ENCODE measurements at regions not wholly inside any gene's neighbourhood (a gene's known extent, or its start where the extent isn't known, plus 50 kb on each side); places are given as distances from the start of the nearest gene placed in this dataset.
"Not testable (repeated sequence)": the region's sequence is repeated elsewhere in the genome, so short reads cannot be mapped to it uniquely, and the experiment has no call there.

GRCh38 chr11:45372414-45372813 is 86.3 kb upstream of the SYT13 start:
- not testable (repeated sequence) for H3K36me3 ChIP-seq (ENCODE audit: control insufficient read depth, insufficient read depth, low read length); H3K4me1 ChIP-seq (ENCODE audit: control insufficient read depth, insufficient read depth, low read length, poor library complexity, severe bottlenecking); H3K27ac ChIP-seq (ENCODE audit: low read depth, low read length, severe bottlenecking); H3K9me3 ChIP-seq (ENCODE audit: control insufficient read depth, low read length); H3K4me3 ChIP-seq (ENCODE audit: extremely low read depth, insufficient read depth, low read length, poor library complexity, severe bottlenecking)
- 82 to 91% methylated on average over 13 to 16 of the region's 16 CpGs for WGBS, 2 experiments (ENCODE audit: insufficient coverage in 2 of 2)

DNA sequence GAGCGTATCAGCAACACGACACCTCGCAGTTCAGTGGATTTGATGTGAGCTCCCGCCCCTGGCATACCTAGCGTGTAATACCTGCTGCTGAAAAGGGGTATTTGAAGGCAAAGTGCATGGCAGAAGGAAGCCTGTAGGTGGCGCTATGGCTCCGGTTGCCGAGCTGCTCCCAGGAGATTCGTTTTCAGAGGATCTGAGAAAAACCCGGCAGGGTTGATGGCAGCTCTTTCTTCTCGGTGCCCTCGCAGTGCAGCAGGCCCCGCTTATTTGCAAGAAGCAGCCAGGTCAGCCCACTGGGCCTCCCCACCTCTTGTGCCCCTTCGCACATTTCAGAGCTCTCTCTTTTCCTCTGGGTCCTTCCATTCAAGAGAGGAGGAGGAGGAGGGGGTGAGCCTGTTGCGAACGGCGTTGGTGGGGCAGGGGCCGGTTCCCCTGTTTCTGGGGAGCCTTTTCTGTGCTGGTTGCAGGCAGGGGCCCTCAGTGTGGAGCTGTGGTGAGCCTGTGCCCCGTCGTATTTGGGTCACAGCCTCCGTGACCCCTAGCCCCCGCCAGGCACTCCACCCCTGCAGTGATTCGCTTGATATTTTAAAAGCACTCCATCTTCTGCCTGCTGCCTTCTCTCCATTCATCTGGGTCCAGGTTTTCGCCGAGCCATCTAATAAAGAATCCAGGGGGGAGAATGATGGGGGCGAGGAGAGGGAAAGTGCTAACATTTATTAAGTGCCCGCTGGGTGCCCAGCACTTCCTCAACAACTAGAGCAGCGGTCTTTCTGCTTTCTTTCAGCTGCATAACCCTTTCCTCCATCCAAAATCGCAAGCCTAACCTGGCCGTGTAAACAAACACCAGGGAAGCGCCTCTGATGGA is 85.3 kb upstream of the SYT13 start:
- Histone ChIP-seq H3K9me3 (ENCODE audit: control insufficient read depth, low read length) (no peaks in the 10 kb centered on the region), H3K4me3 (ENCODE audit: extremely low read depth, insufficient read depth, low read length, poor library complexity, severe bottlenecking) (no peak overlapping the region), H3K27ac (ENCODE audit: low read depth, low read length, severe bottlenecking) (no peak overlapping the region), H3K36me3 (ENCODE audit: control insufficient read depth, insufficient read depth, low read length) (no peaks in the 10 kb centered on the region), H3K4me1 (ENCODE audit: control insufficient read depth, insufficient read depth, low read length, poor library complexity, severe bottlenecking) (no peaks in the 10 kb centered on the region)
- 19 to 20% methylated on average over 15 to 16 of the region's 31 CpGs for WGBS, 2 experiments (ENCODE audit: insufficient coverage in 2 of 2)

DNA sequence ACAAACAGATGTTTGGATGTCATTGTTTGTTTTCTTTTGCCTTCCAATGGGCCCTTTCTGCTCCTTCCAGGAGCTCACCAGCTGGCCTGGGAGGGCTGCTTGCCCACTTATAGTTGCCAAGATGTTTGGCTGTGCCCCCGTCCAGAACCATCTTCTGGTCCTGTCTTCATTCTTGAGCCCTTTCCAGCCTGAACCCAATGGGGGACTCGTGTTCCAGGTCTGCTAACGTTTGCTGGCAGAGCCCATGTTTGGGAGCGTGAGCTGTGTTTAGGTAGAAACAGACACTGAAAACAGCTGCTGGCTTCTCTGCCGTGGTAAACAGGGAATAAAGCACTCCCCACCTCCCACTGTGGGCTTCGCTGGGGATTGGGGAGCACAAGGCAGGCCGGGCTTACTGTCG is 83.2 kb upstream of the SYT13 start:
- no peaks in the 10 kb centered on the region for H3K4me1 ChIP-seq (ENCODE audit: control insufficient read depth, insufficient read depth, low read length, poor library complexity, severe bottlenecking)
- WGBS, 2 experiments (ENCODE audit: insufficient coverage in 2 of 2), result 45 to 74% methylated on average over 4 to 5 of the region's 8 CpGs

DNA sequence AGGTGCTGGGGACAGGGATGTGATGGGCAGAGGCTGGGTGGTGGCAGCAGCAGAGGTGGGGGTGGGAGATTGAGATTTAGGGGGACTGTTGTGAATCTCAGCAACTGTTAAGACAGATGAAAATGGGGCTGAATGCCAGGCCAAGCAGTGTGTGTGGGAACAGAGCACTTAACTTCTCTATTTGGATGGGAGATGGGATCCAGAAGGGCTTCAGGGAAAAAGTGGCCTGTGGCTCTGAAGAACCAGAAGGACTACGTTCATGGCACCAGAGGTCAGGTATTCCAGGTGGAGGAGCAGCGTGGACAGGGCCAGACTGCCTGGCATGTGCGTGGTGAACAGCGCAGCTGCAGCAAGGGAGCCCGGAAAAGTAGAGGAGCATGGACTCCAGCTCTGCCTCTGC is 82.6 kb upstream of the SYT13 start:
- WGBS, 2 experiments (ENCODE audit: insufficient coverage in 2 of 2), result 85% methylated on average over 2 to 5 of the region's 5 CpGs
- Histone ChIP-seq H3K27ac (ENCODE audit: low read depth, low read length, severe bottlenecking) (no peak overlapping the region), H3K9me3 (ENCODE audit: control insufficient read depth, low read length) (no peaks in the 10 kb centered on the region), H3K36me3 (ENCODE audit: control insufficient read depth, insufficient read depth, low read length) (no peaks in the 10 kb centered on the region), H3K4me3 (ENCODE audit: extremely low read depth, insufficient read depth, low read length, poor library complexity, severe bottlenecking) (no peak overlapping the region), H3K4me1 (ENCODE audit: control insufficient read depth, insufficient read depth, low read length, poor library complexity, severe bottlenecking) (no peaks in the 10 kb centered on the region)

More for the DNA sequence above, 83.2 kb upstream of the SYT13 start:
- Histone ChIP-seq H3K36me3 (ENCODE audit: control insufficient read depth, insufficient read depth, low read length) (no peaks in the 10 kb centered on the region), H3K9me3 (ENCODE audit: control insufficient read depth, low read length) (no peaks in the 10 kb centered on the region), H3K4me3 (ENCODE audit: extremely low read depth, insufficient read depth, low read length, poor library complexity, severe bottlenecking) (no peak overlapping the region), H3K27ac (ENCODE audit: low read depth, low read length, severe bottlenecking) (no peak overlapping the region)

DNA sequence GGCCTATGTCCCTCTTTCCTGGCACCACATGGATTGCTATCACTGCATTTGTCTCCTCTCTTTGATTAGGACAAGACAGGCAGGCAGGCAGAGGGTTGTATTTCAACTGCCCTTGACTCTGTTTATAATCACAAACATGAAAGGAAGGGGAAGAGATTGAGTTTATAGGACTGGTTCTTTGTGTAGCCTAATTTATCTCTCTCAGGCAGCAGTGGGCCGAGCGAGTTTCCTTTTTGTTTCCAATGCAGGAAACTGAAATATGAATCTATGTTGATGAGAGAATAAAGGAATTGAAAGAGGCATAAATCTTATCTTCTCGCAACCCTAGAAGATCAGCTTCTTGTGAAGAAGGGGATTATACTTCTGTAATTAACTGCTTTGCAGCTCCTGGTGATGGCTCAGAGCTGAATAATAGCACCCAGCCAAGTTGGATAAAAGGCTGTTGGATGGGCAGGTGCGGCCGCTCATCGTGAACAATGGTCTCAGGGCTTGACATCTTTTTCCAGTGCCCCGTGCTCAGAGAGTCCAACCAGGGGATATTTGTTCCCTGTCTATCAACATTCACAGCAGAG is 80.6 kb upstream of the SYT13 start:
- no peaks in the 10 kb centered on the region for H3K9me3 ChIP-seq (ENCODE audit: control insufficient read depth, low read length)
- H3K27ac ChIP-seq (ENCODE audit: low read depth, low read length, severe bottlenecking), result no peak overlapping the region
- H3K4me3 ChIP-seq (ENCODE audit: extremely low read depth, insufficient read depth, low read length, poor library complexity, severe bottlenecking), result no peak overlapping the region
- 84 to 91% methylated on average over 5 to 7 of the region's 7 CpGs for whole genome bisulfite sequencing, 2 experiments (ENCODE audit: insufficient coverage in 2 of 2)
- no peaks in the 10 kb centered on the region for H3K4me1 ChIP-seq (ENCODE audit: control insufficient read depth, insufficient read depth, low read length, poor library complexity, severe bottlenecking)
- H3K36me3 ChIP-seq (ENCODE audit: control insufficient read depth, insufficient read depth, low read length), result no peaks in the 10 kb centered on the region

DNA sequence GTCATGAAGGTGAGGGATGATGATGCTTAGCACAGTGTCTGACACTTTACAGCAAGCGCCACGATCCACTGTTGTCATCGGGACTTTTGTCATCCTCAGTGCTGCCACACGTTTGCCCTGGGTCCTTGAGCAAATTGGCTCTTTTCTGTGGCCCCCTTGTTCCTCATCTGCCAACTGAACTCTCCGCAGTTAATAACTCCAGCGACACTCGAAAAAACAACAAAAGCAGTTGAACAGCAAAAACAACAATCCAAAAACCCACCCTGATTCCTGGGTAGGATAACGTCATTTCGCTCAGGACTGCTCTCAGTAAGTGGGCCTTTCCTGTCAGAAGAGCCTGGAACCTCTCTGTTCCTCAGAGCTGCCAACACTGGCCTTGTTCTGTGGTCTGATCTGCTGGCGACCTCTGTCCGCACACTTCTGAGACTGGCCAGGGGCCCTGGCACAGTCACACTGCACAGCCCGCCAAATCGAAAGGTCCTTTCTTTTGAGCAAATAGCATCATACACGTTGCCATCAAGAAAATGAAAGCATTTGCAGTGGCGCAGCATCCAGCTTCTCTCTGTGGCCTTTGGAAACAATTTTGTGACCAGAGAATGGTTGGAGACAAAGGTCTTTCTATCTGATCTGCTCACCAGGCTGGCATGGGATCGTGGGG is 79.9 kb upstream of the SYT13 start:
- no peak overlapping the region for H3K27ac ChIP-seq (ENCODE audit: low read depth, low read length, severe bottlenecking)
- no peak overlapping the region for H3K4me3 ChIP-seq (ENCODE audit: extremely low read depth, insufficient read depth, low read length, poor library complexity, severe bottlenecking)
- no peaks in the 10 kb centered on the region for H3K4me1 ChIP-seq (ENCODE audit: control insufficient read depth, insufficient read depth, low read length, poor library complexity, severe bottlenecking)
- 89 to 93% methylated on average over 12 to 15 of the region's 16 CpGs for WGBS, 2 experiments (ENCODE audit: insufficient coverage in 2 of 2)
- no peaks in the 10 kb centered on the region for H3K9me3 ChIP-seq (ENCODE audit: control insufficient read depth, low read length)
- H3K36me3 ChIP-seq (ENCODE audit: control insufficient read depth, insufficient read depth, low read length), result no peaks in the 10 kb centered on the region

- 85 to 94% methylated on average over 2 to 3 of the region's 3 CpGs for WGBS, 2 experiments (ENCODE audit: insufficient coverage in 2 of 2)
- Histone ChIP-seq H3K27ac (ENCODE audit: low read depth, low read length, severe bottlenecking) (no peak overlapping the region), H3K4me3 (ENCODE audit: extremely low read depth, insufficient read depth, low read length, poor library complexity, severe bottlenecking) (no peak overlapping the region), H3K36me3 (ENCODE audit: control insufficient read depth, insufficient read depth, low read length) (no peaks in the 10 kb centered on the region), H3K4me1 (ENCODE audit: control insufficient read depth, insufficient read depth, low read length, poor library complexity, severe bottlenecking) (no peaks in the 10 kb centered on the region), H3K9me3 (ENCODE audit: control insufficient read depth, low read length) (no peaks in the 10 kb centered on the region)
Observed at GRCh38 chr11:45362636-45363035, 76.5 kb upstream of the SYT13 start.

DNA sequence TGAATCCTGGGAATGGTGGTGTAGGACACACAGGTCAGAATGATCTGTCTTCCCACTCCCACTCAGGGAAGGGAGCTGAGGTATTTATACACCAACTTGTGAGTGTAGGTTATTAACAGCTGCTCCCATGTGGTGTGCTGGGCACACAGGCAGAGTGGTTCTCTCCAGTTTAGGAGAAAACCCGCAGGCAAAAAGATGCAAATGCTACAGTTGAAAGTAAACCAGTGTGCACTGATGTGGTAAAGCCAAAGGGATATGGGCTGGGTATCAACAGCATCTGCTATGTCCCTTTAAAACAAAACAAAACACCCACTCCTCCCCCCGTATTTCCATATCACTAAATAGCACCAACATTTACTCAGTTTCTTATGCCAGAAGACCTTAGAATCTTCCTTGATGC is 75.4 kb upstream of the SYT13 start:
- H3K27ac ChIP-seq (ENCODE audit: low read depth, low read length, severe bottlenecking), result no peak overlapping the region

DNA sequence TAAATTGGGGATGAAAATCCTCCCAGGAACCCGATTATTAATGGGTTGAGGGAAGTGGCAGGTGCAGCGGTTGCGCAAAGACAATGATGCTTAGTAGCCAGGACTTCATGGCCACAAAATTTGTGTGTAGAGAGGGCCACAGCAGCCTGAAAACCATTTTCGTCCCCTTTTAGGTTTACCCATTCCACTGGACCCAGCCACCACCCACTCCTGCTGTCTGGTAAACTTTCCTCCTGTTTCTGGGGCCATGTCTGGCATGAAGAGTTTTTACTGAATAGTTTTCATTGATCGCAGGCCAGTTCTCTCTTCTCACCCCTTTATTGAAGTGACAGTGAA is 69.5 kb upstream of the SYT13 start:
- H3K36me3 ChIP-seq (ENCODE audit: control insufficient read depth, insufficient read depth, low read length), result no peaks in the 10 kb centered on the region
- no peaks in the 10 kb centered on the region for H3K4me1 ChIP-seq (ENCODE audit: control insufficient read depth, insufficient read depth, low read length, poor library complexity, severe bottlenecking)
- peak overlapping the region; percentile 57 for H3K4me3 ChIP-seq (ENCODE audit: extremely low read depth, insufficient read depth, low read length, poor library complexity, severe bottlenecking)
- H3K27ac ChIP-seq (ENCODE audit: low read depth, low read length, severe bottlenecking), result peak overlapping the region; percentile 29
- H3K9me3 ChIP-seq (ENCODE audit: control insufficient read depth, low read length), result peaks cover 5% of the 10 kb centered on the region
- WGBS, 2 experiments (ENCODE audit: insufficient coverage in 2 of 2), result 20 to 22% methylated on average over 3 to 4 of the region's 5 CpGs

More for the DNA sequence above, 75.4 kb upstream of the SYT13 start:
- 73 to 85% methylated on average over 1 to 2 of the region's 2 CpGs for WGBS, 2 experiments (ENCODE audit: insufficient coverage in 2 of 2)
- H3K36me3 ChIP-seq (ENCODE audit: control insufficient read depth, insufficient read depth, low read length), result no peaks in the 10 kb centered on the region
- no peaks in the 10 kb centered on the region for H3K9me3 ChIP-seq (ENCODE audit: control insufficient read depth, low read length)
- no peaks in the 10 kb centered on the region for H3K4me1 ChIP-seq (ENCODE audit: control insufficient read depth, insufficient read depth, low read length, poor library complexity, severe bottlenecking)
- no peak overlapping the region for H3K4me3 ChIP-seq (ENCODE audit: extremely low read depth, insufficient read depth, low read length, poor library complexity, severe bottlenecking)

- peak overlapping the region; percentile 29 for H3K27ac ChIP-seq (ENCODE audit: low read depth, low read length, severe bottlenecking)
- 9 to 13% methylated on average over 15 to 18 of the region's 30 CpGs for WGBS, 2 experiments (ENCODE audit: insufficient coverage in 2 of 2)
- H3K4me3 ChIP-seq (ENCODE audit: extremely low read depth, insufficient read depth, low read length, poor library complexity, severe bottlenecking), result peak overlapping the region; percentile 57
- H3K4me1 ChIP-seq (ENCODE audit: control insufficient read depth, insufficient read depth, low read length, poor library complexity, severe bottlenecking), result no peaks in the 10 kb centered on the region
- H3K36me3 ChIP-seq (ENCODE audit: control insufficient read depth, insufficient read depth, low read length), result no peaks in the 10 kb centered on the region
- peaks cover 5% of the 10 kb centered on the region for H3K9me3 ChIP-seq (ENCODE audit: control insufficient read depth, low read length)
Observed at GRCh38 chr11:45354976-45355705, 69.0 kb upstream of the SYT13 start.
